ENCODE measurements at regions not wholly inside any gene's neighbourhood (a gene's known extent, or its start where the extent isn't known, plus 50 kb on each side); places are given as distances from the start of the nearest gene placed in this dataset.
"Not testable (repeated sequence)": the region's sequence is repeated elsewhere in the genome, so short reads cannot be mapped to it uniquely, and the experiment has no call there.

DNA sequence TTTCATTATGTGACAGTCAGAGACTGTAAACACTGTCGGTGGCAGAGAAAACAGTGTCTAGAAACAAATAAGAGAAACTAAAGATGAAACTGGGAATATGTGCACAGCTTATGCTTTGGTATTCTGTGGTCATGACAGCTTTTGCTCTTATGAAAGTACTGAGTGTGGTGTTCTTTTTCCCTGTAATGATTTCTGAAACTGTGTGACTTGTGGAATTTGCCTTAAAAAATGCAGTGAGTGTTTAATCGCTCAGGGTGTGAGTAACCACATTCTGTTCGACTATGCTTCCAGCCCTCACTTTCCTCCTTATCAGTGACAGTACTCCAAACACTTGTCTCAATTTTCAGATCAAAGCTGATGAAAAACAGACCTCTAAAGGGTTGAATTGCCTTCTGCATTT lies 66.9 kb upstream of the DIAPH3 start:
- Histone ChIP-seq H3K4me3 (ENCODE audit: low read depth, low read length) (no peak overlapping the region), H3K36me3 (ENCODE audit: control insufficient read depth in 2 of 2, insufficient read depth in 1 of 2, low read length in 2 of 2) (no peaks in the 10 kb centered on the region), H3K4me1 (ENCODE audit: control insufficient read depth, insufficient read depth, low read length) (no peaks in the 10 kb centered on the region), H3K27ac (ENCODE audit: extremely low read depth, low read depth, low read length) (no peak overlapping the region), H3K9me3 (ENCODE audit: control insufficient read depth, insufficient read depth, low read depth, low read length) (no peaks in the 10 kb centered on the region)
- peak; percentile 51; the same call in 1 of the 2 replicates for TF ChIP-seq PRDM1 (tag by site-specific recombination; IDR thresholded peaks at IDR 0.05)
- TF ChIP-seq FEZF1 (tag by site-specific recombination; IDR thresholded peaks at IDR 0.05), result peak; percentile 30; the same call in 1 of the 2 replicates
- TF ChIP-seq, protein P1, sequence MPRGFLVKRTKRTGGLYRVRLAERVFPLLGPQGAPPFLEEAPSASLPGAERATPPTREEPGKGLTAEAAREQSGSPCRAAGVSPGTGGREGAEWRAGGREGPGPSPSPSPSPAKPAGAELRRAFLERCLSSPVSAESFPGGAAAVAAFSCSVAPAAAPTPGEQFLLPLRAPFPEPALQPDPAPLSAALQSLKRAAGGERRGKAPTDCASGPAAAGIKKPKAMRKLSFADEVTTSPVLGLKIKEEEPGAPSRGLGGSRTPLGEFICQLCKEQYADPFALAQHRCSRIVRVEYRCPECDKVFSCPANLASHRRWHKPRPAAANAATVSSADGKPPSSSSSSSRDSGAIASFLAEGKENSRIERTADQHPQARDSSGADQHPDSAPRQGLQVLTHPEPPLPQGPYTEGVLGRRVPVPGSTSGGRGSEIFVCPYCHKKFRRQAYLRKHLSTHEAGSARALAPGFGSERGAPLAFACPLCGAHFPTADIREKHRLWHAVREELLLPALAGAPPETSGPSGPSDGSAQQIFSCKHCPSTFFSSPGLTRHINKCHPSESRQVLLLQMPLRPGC (tag by site-specific recombination; IDR thresholded peaks at IDR 0.05), result no peak
- no peak for TF ChIP-seq ZNF843 (tag by site-specific recombination; IDR thresholded peaks at IDR 0.05)
- no peak for TF ChIP-seq ZIC2 (tag by site-specific recombination; IDR thresholded peaks at IDR 0.05)
- no peak for TF ChIP-seq ZNF274 (IDR thresholded peaks at IDR 0.05; ENCODE audit: low read length)
- TF ChIP-seq ZNF274 (tag by site-specific recombination; IDR thresholded peaks at IDR 0.05; ENCODE audit: borderline replicate concordance), result no peak
- POLR2A ChIA-PET, result no interaction called here
- CTCF ChIA-PET, result interaction anchor here (0.9 kb wide), 2 partner anchors 9 to 98 kb away, joined by 3 read pairs; no protein-coding TSS in a partner anchor

DNA sequence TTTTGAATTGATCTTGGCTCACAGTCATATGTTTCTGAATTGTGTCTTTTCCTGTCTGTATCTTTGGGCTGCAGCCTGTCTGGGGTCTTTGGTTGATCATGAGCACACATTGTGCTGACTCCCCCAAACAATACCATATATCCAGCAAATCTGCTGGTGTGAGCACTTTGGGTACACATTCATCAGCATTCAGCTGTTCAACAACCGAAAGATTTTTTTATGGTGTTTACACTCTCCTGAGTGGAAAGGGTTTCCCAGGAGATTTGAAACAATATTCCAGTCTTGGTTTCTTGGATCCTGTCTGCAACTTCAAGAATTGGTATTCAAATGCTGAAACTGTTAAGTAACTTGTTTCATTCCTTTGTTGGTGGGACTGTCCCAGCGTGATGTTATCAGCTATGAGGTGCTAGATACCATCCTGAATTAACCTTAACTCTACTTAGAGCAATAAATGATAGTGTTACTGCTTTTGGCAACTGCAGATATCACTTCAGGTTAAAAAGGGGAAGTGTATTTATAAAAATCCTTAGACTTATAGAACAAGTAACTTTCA lies 78.4 kb upstream of the DIAPH3 start:
- Histone ChIP-seq H3K27ac (ENCODE audit: extremely low read depth, low read depth, low read length) (no peak overlapping the region), H3K4me3 (ENCODE audit: low read depth, low read length) (no peak overlapping the region), H3K9me3 (ENCODE audit: control insufficient read depth, insufficient read depth, low read depth, low read length) (no peaks in the 10 kb centered on the region), H3K4me1 (ENCODE audit: control insufficient read depth, insufficient read depth, low read length) (no peaks in the 10 kb centered on the region), H3K36me3 (ENCODE audit: control insufficient read depth in 2 of 2, insufficient read depth in 1 of 2, low read length in 2 of 2) (no peaks in the 10 kb centered on the region)
- POLR2A ChIA-PET, result no interaction called here
- no peak for TF ChIP-seq ZSCAN30 (tag by site-specific recombination; IDR thresholded peaks at IDR 0.05)
- CTCF ChIA-PET, result no interaction called here

DNA sequence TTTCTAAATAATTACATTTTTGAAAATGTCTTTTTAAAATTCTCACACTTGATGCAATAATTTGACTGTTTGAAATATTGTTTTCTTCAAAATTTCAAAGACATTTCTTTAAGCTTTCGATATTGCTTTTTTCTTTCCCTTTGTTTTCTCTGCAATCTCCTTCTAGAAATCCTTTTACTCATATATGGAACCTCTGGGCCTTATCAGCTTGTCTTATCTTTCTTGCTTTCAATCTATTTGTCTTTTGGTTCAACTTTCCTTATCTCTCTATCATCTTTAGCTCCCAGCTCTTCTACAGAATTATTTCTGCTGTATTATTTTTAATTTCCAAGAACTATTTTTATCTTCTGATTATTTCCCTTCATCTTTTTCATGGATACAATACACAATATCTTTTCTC lies 80.7 kb upstream of the DIAPH3 start:
- no peaks in the 10 kb centered on the region for H3K4me1 ChIP-seq (ENCODE audit: control insufficient read depth, insufficient read depth, low read length)
- POLR2A ChIA-PET, result no interaction called here
- H3K36me3 ChIP-seq (ENCODE audit: control insufficient read depth in 2 of 2, insufficient read depth in 1 of 2, low read length in 2 of 2), result no peaks in the 10 kb centered on the region
- TF ChIP-seq ZNF174 (tag by site-specific recombination; IDR thresholded peaks at IDR 0.05) (no peak), ZNF664 (tag by site-specific recombination; IDR thresholded peaks at IDR 0.05) (no peak), ZNF785 (tag by site-specific recombination; IDR thresholded peaks at IDR 0.05) (no peak), IKZF3 (tag by site-specific recombination; IDR thresholded peaks at IDR 0.05) (no peak), ZNF549 (tag by site-specific recombination; IDR thresholded peaks at IDR 0.05) (no peak), ZEB2 (tag by site-specific recombination; IDR thresholded peaks at IDR 0.05) (no peak), ZNF423 (tag by site-specific recombination; IDR thresholded peaks at IDR 0.05) (no peak), ZNF677 (tag by site-specific recombination; IDR thresholded peaks at IDR 0.05) (no peak), ZNF121 (tag by site-specific recombination; IDR thresholded peaks at IDR 0.05) (no peak), EGR2 (tag by site-specific recombination; IDR thresholded peaks at IDR 0.05; ENCODE audit: low read depth) (no peak), ZNF140 (tag by site-specific recombination; IDR thresholded peaks at IDR 0.05) (no peak), ZNF843 (tag by site-specific recombination; IDR thresholded peaks at IDR 0.05) (no peak)
- TF ChIP-seq, protein P2, sequence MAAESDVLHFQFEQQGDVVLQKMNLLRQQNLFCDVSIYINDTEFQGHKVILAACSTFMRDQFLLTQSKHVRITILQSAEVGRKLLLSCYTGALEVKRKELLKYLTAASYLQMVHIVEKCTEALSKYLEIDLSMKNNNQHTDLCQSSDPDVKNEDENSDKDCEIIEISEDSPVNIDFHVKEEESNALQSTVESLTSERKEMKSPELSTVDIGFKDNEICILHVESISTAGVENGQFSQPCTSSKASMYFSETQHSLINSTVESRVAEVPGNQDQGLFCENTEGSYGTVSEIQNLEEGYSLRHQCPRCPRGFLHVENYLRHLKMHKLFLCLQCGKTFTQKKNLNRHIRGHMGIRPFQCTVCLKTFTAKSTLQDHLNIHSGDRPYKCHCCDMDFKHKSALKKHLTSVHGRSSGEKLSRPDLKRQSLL (tag by site-specific recombination; IDR thresholded peaks at IDR 0.05), result no peak
- TF ChIP-seq, protein P3, sequence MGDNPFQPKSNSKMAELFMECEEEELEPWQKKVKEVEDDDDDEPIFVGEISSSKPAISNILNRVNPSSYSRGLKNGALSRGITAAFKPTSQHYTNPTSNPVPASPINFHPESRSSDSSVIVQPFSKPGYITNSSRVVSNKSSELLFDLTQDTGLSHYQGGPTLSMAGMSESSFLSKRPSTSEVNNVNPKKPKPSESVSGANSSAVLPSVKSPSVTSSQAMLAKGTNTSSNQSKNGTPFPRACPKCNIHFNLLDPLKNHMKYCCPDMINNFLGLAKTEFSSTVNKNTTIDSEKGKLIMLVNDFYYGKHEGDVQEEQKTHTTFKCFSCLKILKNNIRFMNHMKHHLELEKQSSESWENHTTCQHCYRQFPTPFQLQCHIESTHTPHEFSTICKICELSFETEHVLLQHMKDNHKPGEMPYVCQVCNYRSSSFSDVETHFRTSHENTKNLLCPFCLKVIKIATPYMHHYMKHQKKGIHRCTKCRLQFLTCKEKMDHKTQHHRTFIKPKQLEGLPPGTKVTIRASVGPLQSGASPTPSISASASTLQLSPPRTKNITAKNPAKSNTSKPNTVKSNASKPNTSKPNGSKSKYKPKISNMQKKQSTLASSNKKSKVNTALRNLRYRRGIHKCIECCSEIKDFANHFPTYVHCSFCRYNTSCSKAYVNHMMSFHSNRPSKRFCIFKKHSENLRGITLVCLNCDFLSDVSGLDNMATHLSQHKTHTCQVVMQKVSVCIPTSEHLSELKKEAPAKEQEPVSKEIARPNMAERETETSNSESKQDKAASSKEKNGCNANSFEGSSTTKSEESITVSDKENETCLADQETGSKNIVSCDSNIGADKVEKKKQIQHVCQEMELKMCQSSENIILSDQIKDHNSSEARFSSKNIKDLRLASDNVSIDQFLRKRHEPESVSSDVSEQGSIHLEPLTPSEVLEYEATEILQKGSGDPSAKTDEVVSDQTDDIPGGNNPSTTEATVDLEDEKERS (tag by site-specific recombination; IDR thresholded peaks at IDR 0.05), result no peak
- TF ChIP-seq, protein P4, sequence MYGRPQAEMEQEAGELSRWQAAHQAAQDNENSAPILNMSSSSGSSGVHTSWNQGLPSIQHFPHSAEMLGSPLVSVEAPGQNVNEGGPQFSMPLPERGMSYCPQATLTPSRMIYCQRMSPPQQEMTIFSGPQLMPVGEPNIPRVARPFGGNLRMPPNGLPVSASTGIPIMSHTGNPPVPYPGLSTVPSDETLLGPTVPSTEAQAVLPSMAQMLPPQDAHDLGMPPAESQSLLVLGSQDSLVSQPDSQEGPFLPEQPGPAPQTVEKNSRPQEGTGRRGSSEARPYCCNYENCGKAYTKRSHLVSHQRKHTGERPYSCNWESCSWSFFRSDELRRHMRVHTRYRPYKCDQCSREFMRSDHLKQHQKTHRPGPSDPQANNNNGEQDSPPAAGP (tag by site-specific recombination; IDR thresholded peaks at IDR 0.05), result no peak
- CTCF ChIA-PET, result interaction anchor here (0.6 to 0.7 kb wide), 2 partner anchors 12 to 304 kb away, joined by 3 to 5 read pairs; no protein-coding TSS in a partner anchor
- no peaks in the 10 kb centered on the region for H3K9me3 ChIP-seq (ENCODE audit: control insufficient read depth, insufficient read depth, low read depth, low read length)
- no peak overlapping the region for H3K4me3 ChIP-seq (ENCODE audit: low read depth, low read length)
- H3K27ac ChIP-seq (ENCODE audit: extremely low read depth, low read depth, low read length), result no peak overlapping the region

DNA sequence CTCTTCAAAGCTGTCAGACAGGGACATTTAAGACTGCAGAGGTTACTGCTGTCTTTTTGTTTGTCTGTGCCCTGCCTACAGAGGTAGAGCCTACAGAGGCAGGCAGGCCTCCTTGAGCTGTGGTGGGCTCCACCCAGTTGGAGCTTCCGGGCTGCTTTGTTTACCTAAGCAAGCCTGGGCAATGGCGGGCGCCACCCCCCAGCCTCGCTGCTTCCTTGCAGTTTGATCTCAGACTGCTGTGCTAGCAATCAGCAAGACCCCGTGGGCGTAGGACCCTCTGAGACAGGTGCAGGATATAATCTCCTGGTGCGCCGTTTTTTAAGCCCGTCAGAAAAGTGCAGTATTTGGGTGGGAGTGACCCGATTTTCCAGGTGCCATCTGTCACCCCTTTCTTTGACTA lies 87.7 kb upstream of the DIAPH3 start:
- H3K27ac ChIP-seq (ENCODE audit: extremely low read depth, low read depth, low read length); H3K4me3 ChIP-seq (ENCODE audit: low read depth, low read length); POLR2A ChIA-PET; H3K36me3 ChIP-seq (ENCODE audit: control insufficient read depth in 2 of 2, insufficient read depth in 1 of 2, low read length in 2 of 2); H3K9me3 ChIP-seq (ENCODE audit: control insufficient read depth, insufficient read depth, low read depth, low read length); CTCF ChIA-PET; H3K4me1 ChIP-seq (ENCODE audit: control insufficient read depth, insufficient read depth, low read length): not testable (repeated sequence)

Data from HEK293 (cell line).